Neural progenitor cell (in vitro differentiated cells): ENCODE measurements at regions not wholly inside any gene's neighbourhood (a gene's known extent, or its start where the extent isn't known, plus 50 kb on each side); places are given as distances from the start of the nearest gene placed in this dataset.

ENCODE experiments used
- EZH2 ChIP-seq: fragments of 200-600 bp; sonication (generic); IDR thresholded peaks from 2 replicates; pipeline ENCODE4 v1.6.1; 2017; ENCODE audit warnings: antibody characterized with exemption, mild to moderate bottlenecking, moderate library complexity
- EZH2phosphoT487 ChIP-seq: fragments of 200-600 bp; sonication (generic); IDR thresholded peaks from 2 replicates; pipeline ENCODE4 v1.6.1; 2017; ENCODE audit warnings: antibody characterized with exemption
- TF ChIP-seq, protein P1 (sequence below): fragments of 200-600 bp; sonication (generic); IDR thresholded peaks from 2 replicates; pipeline ENCODE4 v1.5.1; 2017; ENCODE audit warnings: antibody characterized with exemption, mild to moderate bottlenecking

DNA sequence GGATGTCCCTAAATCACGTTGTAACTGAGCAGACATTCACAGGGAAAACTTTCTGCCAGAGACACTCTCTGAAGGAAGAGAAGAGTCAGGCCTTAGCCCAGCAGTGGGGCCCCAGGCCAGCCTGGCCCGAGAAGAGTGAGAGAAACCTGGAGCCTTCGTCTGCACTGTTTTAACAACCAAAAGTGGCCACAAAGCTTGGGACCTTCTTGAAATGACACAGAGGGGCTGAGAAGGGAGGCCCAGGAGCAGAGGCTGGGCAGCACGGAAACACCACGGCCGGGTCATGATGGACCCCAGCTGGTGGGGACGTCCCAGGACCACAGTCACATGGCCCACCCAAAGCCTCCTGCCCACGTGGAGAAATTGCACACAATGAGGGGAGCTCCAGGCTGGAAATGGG, 126.8 kb upstream of the THBS2 start:
- TF ChIP-seq, protein P1, sequence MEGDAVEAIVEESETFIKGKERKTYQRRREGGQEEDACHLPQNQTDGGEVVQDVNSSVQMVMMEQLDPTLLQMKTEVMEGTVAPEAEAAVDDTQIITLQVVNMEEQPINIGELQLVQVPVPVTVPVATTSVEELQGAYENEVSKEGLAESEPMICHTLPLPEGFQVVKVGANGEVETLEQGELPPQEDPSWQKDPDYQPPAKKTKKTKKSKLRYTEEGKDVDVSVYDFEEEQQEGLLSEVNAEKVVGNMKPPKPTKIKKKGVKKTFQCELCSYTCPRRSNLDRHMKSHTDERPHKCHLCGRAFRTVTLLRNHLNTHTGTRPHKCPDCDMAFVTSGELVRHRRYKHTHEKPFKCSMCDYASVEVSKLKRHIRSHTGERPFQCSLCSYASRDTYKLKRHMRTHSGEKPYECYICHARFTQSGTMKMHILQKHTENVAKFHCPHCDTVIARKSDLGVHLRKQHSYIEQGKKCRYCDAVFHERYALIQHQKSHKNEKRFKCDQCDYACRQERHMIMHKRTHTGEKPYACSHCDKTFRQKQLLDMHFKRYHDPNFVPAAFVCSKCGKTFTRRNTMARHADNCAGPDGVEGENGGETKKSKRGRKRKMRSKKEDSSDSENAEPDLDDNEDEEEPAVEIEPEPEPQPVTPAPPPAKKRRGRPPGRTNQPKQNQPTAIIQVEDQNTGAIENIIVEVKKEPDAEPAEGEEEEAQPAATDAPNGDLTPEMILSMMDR = no peak
- TF ChIP-seq EZH2 = no peak
- TF ChIP-seq EZH2phosphoT487 = no peak
